WTC11 (cell line): ENCODE measurements at regions not wholly inside any gene's neighbourhood (a gene's known extent, or its start where the extent isn't known, plus 50 kb on each side); places are given as distances from the start of the nearest gene placed in this dataset.

Experiments used
- ATAC-seq: fragments of 200-7000 bp; cut with Tn5 transposase; 2 replicates; pipeline ENCODE4 v1.10.0; 2021; ENCODE audit warnings: mild to moderate bottlenecking, moderate library complexity
- CTCF ChIA-PET: fragments of 300-600 bp; sonication (Branson Sonifier 250); formaldehyde crosslinking; loops from one replicate; lab custom pipeline; 2021; ENCODE audit warnings: antibody characterized with exemption; lab: Charles Lee
- POLR2A ChIA-PET: fragments of 350-600 bp; sonication (Branson Sonifier 250); formaldehyde crosslinking; loops from one replicate; lab custom pipeline; 2021; ENCODE audit warnings: antibody characterized with exemption; lab: Charles Lee
- DNase-seq: peaks from one replicate; pipeline ENCODE4 v3.0.0; 2021; ENCODE audit warnings: low spot score
- H3K27ac Mint-ChIP-seq: 2 replicates; pipeline ENCODE4 v1.8.0; 2021; ENCODE audit warnings: mixed read lengths
- H3K27me3 Mint-ChIP-seq: 2 replicates; pipeline ENCODE4 v1.8.0; 2021; ENCODE audit warnings: low read depth, mild to moderate bottlenecking, moderate library complexity, mixed read lengths
- H3K36me3 Mint-ChIP-seq: 2 replicates; pipeline ENCODE4 v1.8.0; 2021; ENCODE audit warnings: mixed read lengths
- H3K4me1 Mint-ChIP-seq: 2 replicates; pipeline ENCODE4 v1.8.0; 2022; ENCODE audit warnings: mixed read lengths
- H3K4me3 Mint-ChIP-seq: 2 replicates; pipeline ENCODE4 v1.8.0; 2021; ENCODE audit warnings: mild to moderate bottlenecking, moderate library complexity, mixed read lengths
- H3K9me3 Mint-ChIP-seq: 2 replicates; pipeline ENCODE4 v1.8.0; 2021; ENCODE audit warnings: mixed read lengths
- ETV6 ChIP-seq: sonication (generic); formaldehyde crosslinking; IDR thresholded peaks from 2 replicates; pipeline ENCODE4 v1.8.1; 2022; ENCODE audit warnings: mild to moderate bottlenecking, missing genetic modification reagents
- FOXJ3 ChIP-seq: sonication (generic); formaldehyde crosslinking; IDR thresholded peaks from 2 replicates; pipeline ENCODE4 v1.9.0; 2021; ENCODE audit warnings: missing genetic modification reagents, mild to moderate bottlenecking, borderline replicate concordance
- FOXP1 ChIP-seq: sonication (generic); formaldehyde crosslinking; IDR thresholded peaks from 2 replicates; pipeline ENCODE4 v1.8.0; 2022; ENCODE audit warnings: missing genetic modification reagents, mild to moderate bottlenecking, moderate library complexity, borderline replicate concordance
- HMGA2 ChIP-seq: fragments of 250-450 bp; sonication (Bioruptor Pico); IDR thresholded peaks from 2 replicates; pipeline ENCODE4 v1.4.0; 2021; ENCODE audit warnings: mild to moderate bottlenecking, moderate library complexity
- JAZF1 ChIP-seq: fragments of 250-450 bp; sonication (Bioruptor Pico); IDR thresholded peaks from 2 replicates; pipeline ENCODE4 v1.9.0; 2021; ENCODE audit warnings: moderate library complexity, mild to moderate bottlenecking, inconsistent platforms
- MXD4 ChIP-seq: fragments of 250-450 bp; sonication (Bioruptor Pico); IDR thresholded peaks from 2 replicates; pipeline ENCODE4 v1.8.0; 2021; ENCODE audit warnings: mild to moderate bottlenecking, moderate library complexity, borderline replicate concordance
- NR2C2 ChIP-seq: sonication (generic); formaldehyde crosslinking; IDR thresholded peaks from 2 replicates; pipeline ENCODE4 v1.8.0; 2022; ENCODE audit warnings: mild to moderate bottlenecking, missing genetic modification reagents
- PRRX2 ChIP-seq: fragments of 250-450 bp; sonication (Bioruptor Pico); IDR thresholded peaks from 2 replicates; pipeline ENCODE4 v1.8.0; 2021; ENCODE audit warnings: mild to moderate bottlenecking
- SMAD3 ChIP-seq: sonication (generic); formaldehyde crosslinking; IDR thresholded peaks from 2 replicates; pipeline ENCODE4 v1.8.0; 2022; ENCODE audit warnings: missing genetic modification reagents, mild to moderate bottlenecking, borderline replicate concordance
- SP1 ChIP-seq: sonication (generic); formaldehyde crosslinking; conservative IDR thresholded peaks from 2 replicates; pipeline ENCODE4 v1.8.1; 2022; ENCODE audit warnings: missing genetic modification reagents
- TCF7 ChIP-seq: sonication (generic); formaldehyde crosslinking; IDR thresholded peaks from 2 replicates; pipeline ENCODE4 v1.8.0; 2022; ENCODE audit warnings: mild to moderate bottlenecking, low read depth, missing genetic modification reagents, moderate library complexity
- ZNF263 ChIP-seq: sonication (generic); formaldehyde crosslinking; IDR thresholded peaks from 2 replicates; pipeline ENCODE4 v1.8.1; 2022; ENCODE audit warnings: low read depth, mild to moderate bottlenecking, moderate library complexity, missing genetic modification reagents
- ZNF317 ChIP-seq: sonication (generic); formaldehyde crosslinking; IDR thresholded peaks from 2 replicates; pipeline ENCODE4 v1.8.1; 2023; ENCODE audit warnings: low read depth, mild to moderate bottlenecking, moderate library complexity, missing genetic modification reagents, borderline replicate concordance
- ZNF416 ChIP-seq: fragments of 250-450 bp; sonication (Bioruptor Pico); IDR thresholded peaks from 2 replicates; pipeline ENCODE4 v1.9.0; 2021; ENCODE audit warnings: mild to moderate bottlenecking, inconsistent platforms
- ZNF423 ChIP-seq: fragments of 250-450 bp; sonication (Bioruptor Pico); IDR thresholded peaks from 2 replicates; pipeline ENCODE4 v2.1.2; 2022; ENCODE audit warnings: mild to moderate bottlenecking, moderate library complexity
- TF ChIP-seq, protein P1 (sequence below): sonication (generic); formaldehyde crosslinking; IDR thresholded peaks from 2 replicates; pipeline ENCODE4 v1.8.0; 2022; ENCODE audit warnings: mild to moderate bottlenecking, missing genetic modification reagents
- TF ChIP-seq, protein P2 (sequence below): sonication (generic); formaldehyde crosslinking; IDR thresholded peaks from 2 replicates; pipeline ENCODE4 v1.8.1; 2023; ENCODE audit warnings: mild to moderate bottlenecking, missing genetic modification reagents, borderline replicate concordance
- TF ChIP-seq, protein P3 (sequence below): sonication (generic); formaldehyde crosslinking; IDR thresholded peaks from 2 replicates; pipeline ENCODE4 v1.8.1; 2022; ENCODE audit warnings: low read depth, missing genetic modification reagents, borderline replicate concordance
- TF ChIP-seq, protein P4 (sequence below): sonication (generic); formaldehyde crosslinking; IDR thresholded peaks from 2 replicates; pipeline ENCODE4 v1.8.1; 2023; ENCODE audit warnings: mild to moderate bottlenecking, missing genetic modification reagents
- TF ChIP-seq, protein P5 (sequence below): sonication (generic); formaldehyde crosslinking; IDR thresholded peaks from 2 replicates; pipeline ENCODE4 v1.8.0; 2022; ENCODE audit warnings: mild to moderate bottlenecking, missing genetic modification reagents

DNA sequence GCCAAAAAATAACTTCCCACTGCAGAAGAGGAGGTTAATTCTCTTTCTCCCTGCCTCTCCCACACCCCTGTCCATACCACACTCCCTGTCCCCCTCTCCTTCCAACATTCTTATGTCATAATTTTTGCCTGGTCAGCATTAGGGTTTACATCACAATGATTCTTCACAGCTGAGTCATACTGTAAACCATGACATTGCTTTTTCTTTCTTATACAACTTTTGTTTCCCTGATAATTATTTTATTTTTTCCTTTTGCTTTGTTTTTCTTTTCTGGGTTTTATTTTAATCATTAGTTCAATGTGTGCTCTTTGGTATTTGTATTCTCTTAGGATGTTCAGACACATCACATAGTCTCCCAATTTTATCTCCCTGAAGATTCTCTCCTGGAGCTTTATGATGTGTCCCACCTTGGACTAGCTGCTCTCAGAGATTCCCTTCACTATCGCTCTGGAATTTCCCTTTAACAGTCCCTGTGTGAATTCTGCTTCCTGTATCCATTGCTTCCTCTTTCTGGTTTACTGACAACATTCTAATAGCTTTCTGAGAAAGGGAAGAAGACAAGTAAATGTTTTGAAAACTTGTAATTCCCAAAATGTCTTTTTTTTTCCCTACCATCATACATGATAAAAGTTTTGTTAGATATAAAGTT, 70.7 kb downstream of the SOX2 start:
- ATAC-seq = peak; percentile 75
- TF ChIP-seq SMAD3 (CRISPR knock-in tag) (no peak), ETV6 (CRISPR knock-in tag) (no peak), NR2C2 (CRISPR knock-in tag) (no peak), ZNF317 (CRISPR knock-in tag) (no peak)
- no peaks in the 10 kb centered on the region for H3K27me3 Mint-ChIP-seq
- CTCF ChIA-PET = no interaction called here
- H3K36me3 Mint-ChIP-seq = no peaks in the 10 kb centered on the region
- peak overlapping the region; percentile 74; the same call in 1 of the 2 replicates for H3K27ac Mint-ChIP-seq
- POLR2A ChIA-PET = no interaction called here
- DNase-seq = no peak
- H3K4me3 Mint-ChIP-seq = no peak overlapping the region
- H3K9me3 Mint-ChIP-seq = peaks cover 5% of the 10 kb centered on the region; the same call in 1 of the 2 replicates
- H3K4me1 Mint-ChIP-seq = peaks cover 18% of the 10 kb centered on the region

DNA sequence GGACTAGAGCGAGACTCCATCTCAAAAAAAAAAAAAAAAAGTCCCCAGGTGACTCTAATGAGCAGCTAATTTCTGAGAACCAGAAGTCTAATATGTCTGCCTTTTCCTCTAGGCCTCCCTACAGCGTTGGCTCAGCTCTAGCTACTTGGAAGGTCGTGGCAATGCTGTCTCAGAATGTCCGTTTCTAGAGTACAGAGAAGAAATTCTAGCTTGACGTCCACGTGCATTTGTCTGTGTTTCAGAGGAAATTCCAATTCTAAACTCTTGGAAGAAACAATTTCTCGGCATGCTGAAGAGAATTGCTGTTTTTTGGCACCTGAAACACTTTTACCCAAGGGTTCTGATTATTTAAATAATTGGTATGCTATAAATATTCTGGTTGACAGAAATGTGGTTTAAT, 78.8 kb downstream of the SOX2 start:
- peak overlapping the region; percentile 79; the same call in 1 of the 2 replicates for H3K27ac Mint-ChIP-seq
- 0 out of 2 replicates have a peak, but pooled peaks cover 3% of the 10 kb centered on the region for H3K9me3 Mint-ChIP-seq
- no peak overlapping the region for H3K4me3 Mint-ChIP-seq
- DNase-seq = no peak
- ATAC-seq = no peak
- H3K4me1 Mint-ChIP-seq = peaks cover 32% of the 10 kb centered on the region
- POLR2A ChIA-PET = interaction anchor here (1.0 kb wide), 1 partner anchor 98 kb away, joined by 3 read pairs; no protein-coding TSS in a partner anchor
- CTCF ChIA-PET = no interaction called here
- H3K36me3 Mint-ChIP-seq = no peaks in the 10 kb centered on the region
- TF ChIP-seq, protein P1, sequence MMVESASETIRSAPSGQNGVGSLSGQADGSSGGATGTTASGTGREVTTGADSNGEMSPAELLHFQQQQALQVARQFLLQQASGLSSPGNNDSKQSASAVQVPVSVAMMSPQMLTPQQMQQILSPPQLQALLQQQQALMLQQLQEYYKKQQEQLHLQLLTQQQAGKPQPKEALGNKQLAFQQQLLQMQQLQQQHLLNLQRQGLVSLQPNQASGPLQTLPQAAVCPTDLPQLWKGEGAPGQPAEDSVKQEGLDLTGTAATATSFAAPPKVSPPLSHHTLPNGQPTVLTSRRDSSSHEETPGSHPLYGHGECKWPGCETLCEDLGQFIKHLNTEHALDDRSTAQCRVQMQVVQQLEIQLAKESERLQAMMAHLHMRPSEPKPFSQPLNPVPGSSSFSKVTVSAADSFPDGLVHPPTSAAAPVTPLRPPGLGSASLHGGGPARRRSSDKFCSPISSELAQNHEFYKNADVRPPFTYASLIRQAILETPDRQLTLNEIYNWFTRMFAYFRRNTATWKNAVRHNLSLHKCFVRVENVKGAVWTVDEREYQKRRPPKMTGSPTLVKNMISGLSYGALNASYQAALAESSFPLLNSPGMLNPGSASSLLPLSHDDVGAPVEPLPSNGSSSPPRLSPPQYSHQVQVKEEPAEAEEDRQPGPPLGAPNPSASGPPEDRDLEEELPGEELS (CRISPR knock-in tag) = no peak
- H3K27me3 Mint-ChIP-seq = no peaks in the 10 kb centered on the region

DNA sequence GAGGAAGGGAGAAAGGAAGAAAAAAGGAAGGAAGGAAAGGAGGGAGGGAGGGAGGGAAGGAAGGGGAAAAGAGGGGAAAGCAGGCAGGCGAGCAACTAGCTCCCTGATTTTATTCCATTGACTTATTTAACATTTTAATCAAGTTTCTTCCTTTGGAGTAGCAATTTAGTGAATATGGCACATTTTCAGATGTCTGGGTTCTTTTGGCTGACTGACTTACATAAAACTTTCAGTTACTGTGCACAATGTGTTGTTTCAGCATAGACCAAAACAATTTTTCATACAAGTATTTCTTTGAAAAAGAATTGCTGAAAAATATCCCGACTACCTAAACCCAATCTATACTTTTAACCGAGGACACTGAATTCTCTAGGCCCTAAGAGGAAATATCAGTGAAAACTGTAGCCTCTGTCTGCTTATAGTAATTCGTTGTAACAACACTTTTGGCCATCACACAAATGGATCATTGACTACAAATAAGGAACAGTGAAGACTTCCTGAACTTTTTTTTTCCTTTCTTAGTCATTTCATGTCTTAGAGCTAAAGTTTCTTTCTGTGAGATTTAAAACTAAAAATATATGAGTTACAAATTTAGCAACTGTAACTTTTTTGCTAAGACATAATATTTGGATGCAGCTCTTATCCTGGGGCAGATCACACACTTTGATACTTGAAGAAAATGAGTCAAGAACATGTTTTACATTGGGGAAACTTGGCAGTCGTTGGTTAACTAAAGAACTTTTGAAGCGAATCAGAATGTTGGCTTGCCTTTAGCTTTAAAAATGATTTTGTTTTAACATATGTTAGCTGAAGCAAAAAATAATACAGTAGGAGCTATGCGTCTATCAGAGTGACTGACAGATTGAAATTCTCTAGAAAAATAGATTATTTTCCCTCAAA, 79.6 kb downstream of the SOX2 start:
- DNase-seq (no peak), ATAC-seq (no peak)
- H3K36me3 Mint-ChIP-seq = no peaks in the 10 kb centered on the region
- ChIA-PET POLR2A (interaction anchor here (0.6 to 1.0 kb wide), 3 partner anchors 54 to 132 kb away, joined by 3 to 6 read pairs (median 3); no protein-coding TSS in a partner anchor), CTCF (no interaction called here)
- 0 out of 2 replicates have a peak, but pooled peaks cover 3% of the 10 kb centered on the region for H3K9me3 Mint-ChIP-seq
- no peak overlapping the region for H3K4me3 Mint-ChIP-seq
- TF ChIP-seq TCF7 (CRISPR knock-in tag) = no peak
- TF ChIP-seq JAZF1 = no peak
- TF ChIP-seq, protein P2, sequence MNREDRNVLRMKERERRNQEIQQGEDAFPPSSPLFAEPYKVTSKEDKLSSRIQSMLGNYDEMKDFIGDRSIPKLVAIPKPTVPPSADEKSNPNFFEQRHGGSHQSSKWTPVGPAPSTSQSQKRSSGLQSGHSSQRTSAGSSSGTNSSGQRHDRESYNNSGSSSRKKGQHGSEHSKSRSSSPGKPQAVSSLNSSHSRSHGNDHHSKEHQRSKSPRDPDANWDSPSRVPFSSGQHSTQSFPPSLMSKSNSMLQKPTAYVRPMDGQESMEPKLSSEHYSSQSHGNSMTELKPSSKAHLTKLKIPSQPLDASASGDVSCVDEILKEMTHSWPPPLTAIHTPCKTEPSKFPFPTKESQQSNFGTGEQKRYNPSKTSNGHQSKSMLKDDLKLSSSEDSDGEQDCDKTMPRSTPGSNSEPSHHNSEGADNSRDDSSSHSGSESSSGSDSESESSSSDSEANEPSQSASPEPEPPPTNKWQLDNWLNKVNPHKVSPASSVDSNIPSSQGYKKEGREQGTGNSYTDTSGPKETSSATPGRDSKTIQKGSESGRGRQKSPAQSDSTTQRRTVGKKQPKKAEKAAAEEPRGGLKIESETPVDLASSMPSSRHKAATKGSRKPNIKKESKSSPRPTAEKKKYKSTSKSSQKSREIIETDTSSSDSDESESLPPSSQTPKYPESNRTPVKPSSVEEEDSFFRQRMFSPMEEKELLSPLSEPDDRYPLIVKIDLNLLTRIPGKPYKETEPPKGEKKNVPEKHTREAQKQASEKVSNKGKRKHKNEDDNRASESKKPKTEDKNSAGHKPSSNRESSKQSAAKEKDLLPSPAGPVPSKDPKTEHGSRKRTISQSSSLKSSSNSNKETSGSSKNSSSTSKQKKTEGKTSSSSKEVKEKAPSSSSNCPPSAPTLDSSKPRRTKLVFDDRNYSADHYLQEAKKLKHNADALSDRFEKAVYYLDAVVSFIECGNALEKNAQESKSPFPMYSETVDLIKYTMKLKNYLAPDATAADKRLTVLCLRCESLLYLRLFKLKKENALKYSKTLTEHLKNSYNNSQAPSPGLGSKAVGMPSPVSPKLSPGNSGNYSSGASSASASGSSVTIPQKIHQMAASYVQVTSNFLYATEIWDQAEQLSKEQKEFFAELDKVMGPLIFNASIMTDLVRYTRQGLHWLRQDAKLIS (CRISPR knock-in tag) = no peak
- no peak for TF ChIP-seq ZNF263 (CRISPR knock-in tag)
- no peak for TF ChIP-seq FOXJ3 (CRISPR knock-in tag)
- TF ChIP-seq MXD4 = no peak
- TF ChIP-seq, protein P3, sequence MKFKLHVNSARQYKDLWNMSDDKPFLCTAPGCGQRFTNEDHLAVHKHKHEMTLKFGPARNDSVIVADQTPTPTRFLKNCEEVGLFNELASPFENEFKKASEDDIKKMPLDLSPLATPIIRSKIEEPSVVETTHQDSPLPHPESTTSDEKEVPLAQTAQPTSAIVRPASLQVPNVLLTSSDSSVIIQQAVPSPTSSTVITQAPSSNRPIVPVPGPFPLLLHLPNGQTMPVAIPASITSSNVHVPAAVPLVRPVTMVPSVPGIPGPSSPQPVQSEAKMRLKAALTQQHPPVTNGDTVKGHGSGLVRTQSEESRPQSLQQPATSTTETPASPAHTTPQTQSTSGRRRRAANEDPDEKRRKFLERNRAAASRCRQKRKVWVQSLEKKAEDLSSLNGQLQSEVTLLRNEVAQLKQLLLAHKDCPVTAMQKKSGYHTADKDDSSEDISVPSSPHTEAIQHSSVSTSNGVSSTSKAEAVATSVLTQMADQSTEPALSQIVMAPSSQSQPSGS = no peak
- no peak for TF ChIP-seq SP1 (CRISPR knock-in tag)
- TF ChIP-seq FOXP1 (CRISPR knock-in tag) = no peak
- TF ChIP-seq ZNF423 (CRISPR knock-in tag) = no peak
- TF ChIP-seq, protein P4, sequence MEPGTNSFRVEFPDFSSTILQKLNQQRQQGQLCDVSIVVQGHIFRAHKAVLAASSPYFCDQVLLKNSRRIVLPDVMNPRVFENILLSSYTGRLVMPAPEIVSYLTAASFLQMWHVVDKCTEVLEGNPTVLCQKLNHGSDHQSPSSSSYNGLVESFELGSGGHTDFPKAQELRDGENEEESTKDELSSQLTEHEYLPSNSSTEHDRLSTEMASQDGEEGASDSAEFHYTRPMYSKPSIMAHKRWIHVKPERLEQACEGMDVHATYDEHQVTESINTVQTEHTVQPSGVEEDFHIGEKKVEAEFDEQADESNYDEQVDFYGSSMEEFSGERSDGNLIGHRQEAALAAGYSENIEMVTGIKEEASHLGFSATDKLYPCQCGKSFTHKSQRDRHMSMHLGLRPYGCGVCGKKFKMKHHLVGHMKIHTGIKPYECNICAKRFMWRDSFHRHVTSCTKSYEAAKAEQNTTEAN (CRISPR knock-in tag) = no peak
- no peak for TF ChIP-seq ETV6 (CRISPR knock-in tag)
- TF ChIP-seq, protein P5, sequence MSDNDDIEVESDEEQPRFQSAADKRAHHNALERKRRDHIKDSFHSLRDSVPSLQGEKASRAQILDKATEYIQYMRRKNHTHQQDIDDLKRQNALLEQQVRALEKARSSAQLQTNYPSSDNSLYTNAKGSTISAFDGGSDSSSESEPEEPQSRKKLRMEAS (CRISPR knock-in tag) = no peak
- TF ChIP-seq HMGA2 = no peak
- no peak for TF ChIP-seq ZNF416 (CRISPR knock-in tag)
- no peak for TF ChIP-seq PRRX2 (CRISPR knock-in tag)
- H3K27me3 Mint-ChIP-seq = no peaks in the 10 kb centered on the region
- peak overlapping the region; percentile 79; the same call in 1 of the 2 replicates for H3K27ac Mint-ChIP-seq
- peaks cover 32% of the 10 kb centered on the region for H3K4me1 Mint-ChIP-seq
